AG08396 (cell line): ENCODE measurements at regions not wholly inside any gene's neighbourhood (a gene's known extent, or its start where the extent isn't known, plus 50 kb on each side); places are given as distances from the start of the nearest gene placed in this dataset.

ENCODE experiments used
- DNase-seq: peaks from one replicate; pipeline ENCODE4 v3.0.0; 2012; ENCODE audit warnings: low spot score, mixed read lengths

DNA sequence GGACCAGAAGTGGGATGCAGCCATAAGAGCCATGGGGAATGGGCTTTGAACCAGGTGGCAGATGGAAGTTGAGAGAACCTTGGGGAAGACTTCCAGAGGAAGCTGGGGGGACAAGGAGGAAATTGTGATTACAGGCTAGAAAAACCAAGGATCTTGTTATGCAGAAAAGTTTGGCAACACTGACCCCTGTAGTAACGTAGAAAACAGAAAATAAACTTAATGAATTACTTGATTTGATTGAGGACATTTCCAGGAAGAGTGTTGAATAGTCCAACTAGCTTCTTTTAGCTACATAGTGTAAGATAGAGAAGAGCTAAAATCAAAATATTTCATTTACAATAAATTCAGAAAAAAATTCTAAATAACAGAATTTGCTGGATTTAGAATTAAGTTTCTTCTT, 91.9 kb upstream of the GPC1 start:
- DNase-seq = no peak

DNA sequence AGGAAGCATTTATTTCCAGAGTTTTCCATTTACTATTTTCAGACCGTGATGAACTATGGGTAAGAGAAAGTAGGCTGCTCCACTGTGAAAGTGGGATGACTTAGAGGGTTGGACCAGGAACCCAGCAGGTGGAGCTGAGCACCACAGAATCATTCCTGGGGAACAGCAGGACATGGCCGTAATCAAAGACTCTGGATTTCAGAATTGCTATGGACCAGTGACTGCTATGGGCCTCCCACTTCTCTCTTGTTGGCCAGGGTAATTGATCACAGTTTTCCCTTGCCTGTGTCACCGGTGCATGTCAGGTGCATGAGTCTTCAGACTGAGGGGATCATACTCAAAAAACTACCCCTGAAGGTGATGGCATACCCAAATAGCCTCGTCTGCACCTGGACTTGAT, 90.6 kb upstream of the GPC1 start:
- no peak for DNase-seq

DNA sequence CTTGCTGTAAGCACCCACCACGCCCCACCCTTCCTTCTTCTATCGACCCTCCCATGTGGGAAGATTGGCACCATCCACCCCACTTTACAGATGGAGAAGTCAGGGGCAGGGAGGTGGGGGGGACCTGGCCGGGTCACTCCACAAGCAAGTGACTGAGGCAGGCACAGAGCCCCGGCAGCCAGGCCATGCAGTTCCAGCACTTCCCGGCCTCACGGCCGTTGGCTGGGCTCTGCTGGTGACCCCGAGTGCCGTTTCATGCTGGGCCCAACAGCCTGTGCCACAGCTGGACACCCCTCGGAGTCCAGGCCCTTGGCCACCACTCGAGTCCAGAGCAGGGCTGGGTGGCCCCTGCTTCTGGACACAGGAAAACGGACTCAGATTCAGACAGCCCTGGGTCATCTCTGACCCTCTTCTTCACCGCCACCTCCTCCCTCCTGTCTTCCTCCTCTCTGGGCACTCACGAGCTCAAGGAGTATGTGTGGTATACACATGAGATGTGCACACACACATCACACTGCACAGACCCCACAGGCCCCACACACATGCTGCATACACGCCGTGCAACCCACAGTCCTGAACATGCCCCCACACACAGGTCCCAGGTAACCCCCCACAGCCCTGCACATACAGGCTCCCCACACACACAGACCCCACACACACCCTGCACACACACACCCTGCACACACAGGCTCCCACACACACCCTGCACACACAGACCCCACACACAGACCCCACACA, 89.3 kb upstream of the GPC1 start:
- no peak for DNase-seq

DNA sequence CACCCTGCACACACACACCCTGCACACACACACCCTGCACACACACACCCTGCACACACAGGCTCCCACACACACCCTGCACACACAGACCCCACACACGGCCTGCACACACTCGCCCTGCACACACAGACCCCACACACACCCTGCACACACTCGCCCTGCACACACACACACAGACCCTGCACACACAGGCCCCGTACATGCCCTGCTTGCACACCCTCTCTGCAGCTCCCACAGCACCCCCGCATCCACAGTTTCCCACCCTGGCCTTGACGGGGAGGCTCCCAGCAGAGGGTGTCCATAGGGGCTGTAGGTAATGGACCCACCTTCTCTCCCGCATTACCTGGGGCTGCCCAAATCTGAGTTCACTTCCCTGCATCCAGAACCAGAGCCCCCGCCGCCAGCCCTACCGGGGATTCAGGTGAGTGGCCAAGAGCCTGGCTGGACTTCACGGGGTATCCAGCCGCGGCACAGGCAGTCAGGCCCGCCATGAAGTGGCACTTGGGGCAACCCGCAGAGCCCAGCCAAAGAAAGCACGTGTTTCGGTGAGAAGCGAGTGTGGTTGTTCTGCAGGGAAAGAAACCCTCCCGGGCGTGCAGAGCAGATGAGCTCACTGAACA, 88.6 kb upstream of the GPC1 start:
- DNase-seq = no peak

- no peak for DNase-seq
Measured at GRCh38 chr2:240347373-240347940, 88.0 kb upstream of the GPC1 start.

- no peak for DNase-seq
Measured at GRCh38 chr2:240347949-240348500, 87.4 kb upstream of the GPC1 start.

- DNase-seq = no peak
Measured at GRCh38 chr2:240348522-240348921, 86.9 kb upstream of the GPC1 start.

GRCh38 chr2:240349133-240350005, 86.1 kb upstream of the GPC1 start:
- DNase-seq = no peak

DNA sequence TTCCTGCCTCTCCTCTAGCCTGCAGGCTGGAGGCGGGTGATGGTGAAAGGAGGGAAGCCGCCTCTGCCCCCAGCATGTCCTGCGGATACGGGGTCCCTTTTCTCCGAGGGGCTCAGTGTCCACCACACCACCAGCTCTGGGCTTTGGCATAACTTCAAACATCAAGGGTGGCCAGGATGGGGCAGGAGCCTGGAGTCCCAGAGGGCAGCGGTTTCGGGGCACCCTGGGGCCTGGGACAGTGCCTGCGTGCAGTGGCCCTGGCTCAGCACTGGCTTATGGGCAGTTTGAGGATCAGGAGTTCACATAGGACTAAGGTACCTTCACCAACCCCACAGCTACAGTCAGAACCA, 85.5 kb upstream of the GPC1 start:
- no peak for DNase-seq

DNA sequence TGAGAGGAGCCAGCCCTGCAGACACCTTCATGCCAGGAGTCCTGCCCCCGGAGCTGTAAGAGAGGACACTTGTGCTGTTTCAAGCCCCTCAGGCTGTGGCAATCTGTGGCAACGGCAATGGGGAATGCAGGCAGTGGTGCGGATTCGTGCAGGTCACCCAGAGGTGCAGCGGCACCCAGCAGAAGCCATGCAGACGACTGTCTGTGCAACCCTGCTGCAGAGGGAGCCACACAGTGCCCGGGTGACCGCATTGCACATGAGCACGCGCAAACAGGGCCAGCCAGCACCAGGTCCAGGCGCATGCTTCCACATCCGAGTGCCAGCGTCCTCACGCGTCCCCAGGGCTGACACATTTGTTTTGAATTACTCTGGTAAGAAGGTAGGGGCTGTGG, 84.8 kb upstream of the GPC1 start:
- no peak for DNase-seq

DNA sequence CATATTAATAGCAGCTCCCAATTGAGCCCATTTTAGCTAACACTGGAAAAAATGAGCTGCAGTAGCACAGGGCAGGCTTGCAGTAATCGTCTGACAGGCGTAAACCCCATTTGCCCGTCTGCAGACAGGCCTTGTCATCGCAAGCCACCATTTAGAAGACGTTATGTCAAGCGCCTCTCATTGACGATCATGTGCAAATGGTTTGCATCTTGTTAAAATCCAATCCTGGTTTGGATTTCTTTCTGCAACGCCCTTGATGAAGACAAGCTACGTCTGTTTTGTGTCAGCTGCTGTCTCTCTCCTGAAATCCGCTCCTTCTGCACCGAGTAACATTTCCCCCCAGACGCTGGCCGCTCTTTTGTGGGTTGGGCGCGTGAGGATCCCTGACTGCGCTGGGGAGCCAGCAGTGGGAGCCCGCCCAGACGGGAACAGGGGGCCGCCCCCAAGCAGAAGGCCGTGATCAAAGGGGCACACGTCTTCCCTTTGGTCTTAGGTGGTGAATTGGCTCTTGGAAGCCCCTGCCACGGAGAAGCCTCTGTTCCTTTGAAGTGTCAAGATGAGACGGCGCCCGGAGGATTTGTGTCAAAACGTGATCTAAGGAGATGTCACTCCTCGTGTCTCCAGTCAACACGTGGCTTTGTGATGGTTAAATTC, 84.2 kb upstream of the GPC1 start:
- no peak for DNase-seq

DNA sequence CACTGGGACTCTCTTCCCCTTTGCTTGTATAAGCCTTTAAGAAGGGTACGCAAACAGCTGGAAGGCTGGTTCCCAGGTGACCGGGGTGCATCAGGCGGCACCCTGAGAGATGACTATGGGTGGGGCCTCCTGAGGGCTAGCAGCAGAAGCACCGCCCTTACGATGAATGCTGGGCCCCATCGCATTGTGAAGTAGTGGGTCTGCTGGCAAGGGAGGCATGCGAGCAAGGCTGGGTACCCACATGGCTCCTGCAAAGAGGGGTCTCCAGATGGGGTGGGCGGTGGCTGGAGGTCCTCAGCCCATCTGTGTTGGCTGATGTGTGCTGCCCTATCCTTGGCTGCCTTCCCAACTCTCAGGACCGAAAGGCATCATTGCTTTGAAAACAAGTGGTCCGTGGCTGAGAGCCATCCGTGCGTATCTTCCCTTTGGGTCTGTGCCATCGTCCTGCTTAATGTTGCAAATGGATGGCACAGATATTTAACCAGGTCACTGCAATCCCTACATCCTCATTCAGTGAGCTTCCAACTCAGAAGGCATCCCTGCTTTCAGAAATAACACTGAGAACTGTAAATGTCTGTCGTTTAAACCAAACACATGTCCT, 83.5 kb upstream of the GPC1 start:
- no peak for DNase-seq

DNA sequence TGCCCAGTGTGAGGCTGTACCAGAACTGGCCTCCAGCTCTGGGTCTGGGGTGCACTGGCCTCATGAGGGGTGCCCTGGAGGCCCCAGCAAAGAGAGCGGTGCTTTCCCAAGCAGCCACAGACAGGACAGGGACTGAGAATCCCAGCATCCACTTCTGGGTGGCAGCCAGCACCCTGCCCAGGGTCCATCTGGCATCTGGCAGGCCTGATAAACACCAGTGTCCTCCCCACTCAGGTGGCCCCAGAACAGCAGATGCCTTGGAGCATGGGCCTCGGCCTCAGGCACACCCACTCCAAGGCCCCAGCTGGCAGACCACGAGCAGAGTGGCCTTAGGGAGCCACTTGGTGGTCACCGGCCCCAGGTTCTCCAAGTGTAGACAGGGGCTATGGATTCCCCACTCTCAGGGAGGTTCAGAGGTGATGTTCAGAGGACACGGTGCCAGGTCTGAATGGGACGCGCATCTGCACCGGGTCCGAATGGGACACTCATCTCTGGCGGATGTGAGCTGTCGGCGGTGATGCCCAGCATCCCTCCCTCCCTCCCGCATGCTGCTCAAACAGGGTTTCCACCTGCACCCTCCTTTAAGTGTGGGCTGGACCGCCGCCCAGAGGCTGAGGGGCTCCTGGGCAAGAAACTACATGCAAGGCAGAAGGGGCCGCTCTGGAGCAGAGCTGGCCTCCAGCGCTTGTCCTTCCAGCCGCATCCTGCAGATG, 82.2 kb upstream of the GPC1 start:
- no peak for DNase-seq

- DNase-seq = no peak
Measured at GRCh38 chr2:240353944-240354343, 81.5 kb upstream of the GPC1 start.

GRCh38 chr2:240355001-240355891, 80.2 kb upstream of the GPC1 start:
- peak; percentile 74 for DNase-seq

- no peak for DNase-seq
Measured at GRCh38 chr2:240355962-240356361, 79.5 kb upstream of the GPC1 start.

DNA sequence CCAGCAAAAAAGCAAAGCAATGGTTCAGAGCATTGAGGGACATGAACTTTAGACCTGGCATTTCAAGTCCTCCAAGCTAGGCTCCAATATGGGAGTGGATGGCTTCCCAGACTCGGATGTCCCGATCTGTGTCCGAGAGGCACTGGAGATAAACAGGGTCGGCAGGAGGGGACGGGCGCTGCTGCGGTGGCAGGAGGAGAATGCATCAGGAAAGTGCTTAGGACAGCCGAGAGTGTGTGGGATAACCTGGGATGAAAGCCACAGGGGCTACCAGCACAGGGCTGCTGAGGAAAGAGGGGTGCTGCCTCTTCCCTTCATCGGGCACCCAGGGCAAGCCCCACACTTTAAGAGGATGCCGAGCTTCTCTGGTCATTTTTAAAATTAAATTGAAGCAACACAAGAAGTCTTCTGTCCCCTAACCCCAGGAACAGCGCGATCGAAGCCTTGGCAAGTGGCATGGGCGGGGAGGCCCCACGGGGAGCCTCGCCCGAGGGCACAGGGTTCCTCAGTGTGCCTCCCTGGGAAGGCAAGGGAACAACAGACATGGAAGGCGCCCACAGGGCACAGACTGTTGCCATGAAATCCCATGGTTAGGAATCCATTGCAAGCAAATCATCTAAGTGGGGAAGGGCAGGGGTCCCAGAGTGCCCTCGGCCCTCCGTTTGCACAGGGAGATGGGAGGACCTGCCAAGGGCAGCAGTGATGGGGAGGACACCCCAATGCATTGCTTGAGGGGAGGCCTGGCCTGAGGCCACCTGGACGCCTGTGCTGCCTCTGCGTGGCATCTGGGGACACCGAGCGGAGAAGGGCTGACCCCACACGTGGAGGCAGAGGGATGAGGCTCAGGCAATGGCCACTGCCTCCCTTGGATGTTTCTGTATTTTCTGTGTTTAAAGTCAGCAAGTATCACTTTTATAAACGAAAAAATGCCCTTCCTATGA, 78.5 kb upstream of the GPC1 start:
- no peak for DNase-seq

DNA sequence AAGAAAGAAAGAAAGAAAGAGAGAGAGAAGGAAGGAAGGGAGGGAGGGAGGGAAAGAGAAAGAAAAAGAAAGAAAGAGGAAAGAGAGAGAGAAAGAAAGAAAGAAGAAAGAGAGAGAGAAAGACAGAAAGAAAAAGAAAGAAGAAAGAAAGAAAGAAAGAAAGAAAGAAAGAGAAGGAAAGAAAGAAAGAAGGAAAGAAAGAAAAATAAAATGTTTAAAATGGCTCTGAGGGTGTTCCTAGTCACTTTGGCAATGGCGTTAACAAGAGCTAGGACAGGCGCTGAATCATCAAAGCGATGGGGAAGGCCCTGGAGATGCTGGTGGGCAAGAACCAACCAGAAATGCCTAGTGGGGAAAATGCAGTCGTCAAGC, 77.8 kb upstream of the GPC1 start:
- no peak for DNase-seq

- DNase-seq = no peak
Measured at GRCh38 chr2:240358080-240358479, 77.4 kb upstream of the GPC1 start.
